Ovary (tissue), 7 donors: ENCODE measurements at regions not wholly inside any gene's neighbourhood (a gene's known extent, or its start where the extent isn't known, plus 50 kb on each side); places are given as distances from the start of the nearest gene placed in this dataset.

ENCODE experiments used
- DNase-seq, 5 donors: peaks; one replicate each; pipeline ENCODE4 v3.0.0-alpha.2; 2019 to 2020
- H3K27ac ChIP-seq, 2 donors: fragments of 200-600 bp; one replicate each; pipeline versions ENCODE4 v1.5.1 to v1.8.0; 2019 to 2022
- H3K27me3 ChIP-seq: fragments of 200-600 bp; one replicate; pipeline ENCODE4 v1.8.0; 2022
- H3K36me3 ChIP-seq: fragments of 200-600 bp; sonication (generic); one replicate; pipeline ENCODE4 v1.5.1; 2019
- H3K4me1 ChIP-seq: one replicate; pipeline ENCODE4 v1.8.1; 2013; ENCODE audit warnings: mild to moderate bottlenecking, moderate library complexity; ENCODE audit not compliant: insufficient read depth
- H3K4me3 ChIP-seq: fragments of 200-600 bp; sonication (generic); one replicate; pipeline ENCODE4 v1.5.1; 2017
- H3K9me3 ChIP-seq, 2 donors: fragments of 200-600 bp in 1 of 2; sonication (generic) in 1 of 2; one replicate each; pipeline versions ENCODE4 v1.5.1 to v1.8.1; 2013 to 2019; ENCODE audit warnings: mild to moderate bottlenecking in 1 of 2, moderate library complexity in 1 of 2
- EP300 ChIP-seq: sonication (generic); formaldehyde crosslinking; IDR thresholded peaks from one replicate; pipeline ENCODE4 v1.6.1; 2017; ENCODE audit warnings: antibody characterized with exemption
- POLR2A ChIP-seq: fragments of 450-650 bp; IDR thresholded peaks from one replicate; pipeline ENCODE4 v1.6.1; 2017; ENCODE audit warnings: antibody characterized with exemption, mild to moderate bottlenecking, moderate library complexity
- WGBS, 3 donors: extraction: QIAGEN DNeasy Blood & Tissue Kit in 1 of 3; methylation state at CpG; one replicate each; pipeline versions ENCODE4 v1.1.5 to v1.1.7; 2013 to 2017; 5-methylcytosine and 5-hydroxymethylcytosine counted together
- intact Hi-C, 4 donors: fragments of 100-400 bp; cut with DNase I; formaldehyde crosslinking; loops; one replicate each; pipeline versions ENCODE4 v1.11.0 to v1.15.1; 2022 to 2023
- TF ChIP-seq, protein P1 (sequence below), 3 donors: fragments of 450-650 bp in 2 of 3; fragments of 200-600 bp in 1 of 3; IDR thresholded peaks; one replicate each; pipeline versions ENCODE4 v1.5.1 to v1.8.0; 2016 to 2022; ENCODE audit warnings: antibody characterized with exemption in 3 of 3, mild to moderate bottlenecking in 1 of 3
- donor health status: DM: no; HTN: no; CAD: no; lungs with moderate emphysema.
- donor health status: DM: no; HTN: no; CAD: no.
- donor health status: Bipolar disorder and iron deficiency.
- donor health status: DM: no; HTN: no; CAD: no.
- donor health status: DM: yes; HTN: yes; CAD: no.

DNA sequence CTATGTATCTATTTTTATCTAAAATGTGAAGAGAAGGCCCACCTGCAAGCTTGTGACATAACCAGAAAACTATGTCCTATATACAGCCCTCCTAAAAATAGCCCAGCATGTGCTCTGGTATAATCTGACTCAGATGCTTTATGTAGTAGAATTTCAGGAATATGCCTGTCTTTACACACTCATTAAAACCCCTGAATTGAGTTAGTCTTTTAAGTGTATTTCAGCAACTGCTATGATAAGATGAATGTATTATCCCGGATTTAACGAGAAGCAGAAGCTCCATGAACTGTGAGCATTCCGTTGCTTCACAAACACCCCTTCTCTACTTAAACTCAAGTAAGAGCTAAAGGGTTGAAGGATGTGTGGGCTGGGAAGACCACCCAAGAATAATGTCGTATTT is 89.9 kb upstream of the PRICKLE1 start:
- Histone ChIP-seq H3K27me3 (no peaks in the 10 kb centered on the region), H3K4me3 (no peak overlapping the region), H3K36me3 (no peaks in the 10 kb centered on the region), H3K4me1 (no peaks in the 10 kb centered on the region), H3K27ac (no peak overlapping the region), H3K9me3 (no peaks in the 10 kb centered on the region)
- no peak for TF ChIP-seq EP300
- TF ChIP-seq, protein P1, sequence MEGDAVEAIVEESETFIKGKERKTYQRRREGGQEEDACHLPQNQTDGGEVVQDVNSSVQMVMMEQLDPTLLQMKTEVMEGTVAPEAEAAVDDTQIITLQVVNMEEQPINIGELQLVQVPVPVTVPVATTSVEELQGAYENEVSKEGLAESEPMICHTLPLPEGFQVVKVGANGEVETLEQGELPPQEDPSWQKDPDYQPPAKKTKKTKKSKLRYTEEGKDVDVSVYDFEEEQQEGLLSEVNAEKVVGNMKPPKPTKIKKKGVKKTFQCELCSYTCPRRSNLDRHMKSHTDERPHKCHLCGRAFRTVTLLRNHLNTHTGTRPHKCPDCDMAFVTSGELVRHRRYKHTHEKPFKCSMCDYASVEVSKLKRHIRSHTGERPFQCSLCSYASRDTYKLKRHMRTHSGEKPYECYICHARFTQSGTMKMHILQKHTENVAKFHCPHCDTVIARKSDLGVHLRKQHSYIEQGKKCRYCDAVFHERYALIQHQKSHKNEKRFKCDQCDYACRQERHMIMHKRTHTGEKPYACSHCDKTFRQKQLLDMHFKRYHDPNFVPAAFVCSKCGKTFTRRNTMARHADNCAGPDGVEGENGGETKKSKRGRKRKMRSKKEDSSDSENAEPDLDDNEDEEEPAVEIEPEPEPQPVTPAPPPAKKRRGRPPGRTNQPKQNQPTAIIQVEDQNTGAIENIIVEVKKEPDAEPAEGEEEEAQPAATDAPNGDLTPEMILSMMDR (IDR thresholded peaks at IDR 0.05): no peak
- DNase-seq: no peak
- intact Hi-C loops: no loop called here
- 22 to 32% (median 32%) methylated on average over 4 of the region's 4 CpGs for WGBS, 3 donors

- intact Hi-C loops: no loop called here
- 86 to 95% (median 94%) methylated on average over 2 of the region's 2 CpGs for WGBS, 3 donors
- TF ChIP-seq, protein P1 (IDR thresholded peaks at IDR 0.05): no peak
- TF ChIP-seq POLR2A: no peak
- TF ChIP-seq EP300: no peak
- H3K36me3 ChIP-seq: no peaks in the 10 kb centered on the region
- H3K4me1 ChIP-seq: no peaks in the 10 kb centered on the region
- H3K27me3 ChIP-seq: no peaks in the 10 kb centered on the region
- H3K4me3 ChIP-seq: no peak overlapping the region
- DNase-seq: no peak
- no peaks in the 10 kb centered on the region for H3K9me3 ChIP-seq
- H3K27ac ChIP-seq: no peak overlapping the region
These were observed 87.9 kb upstream of the PRICKLE1 start for GRCh38 chr12:42677461-42677860.

DNA sequence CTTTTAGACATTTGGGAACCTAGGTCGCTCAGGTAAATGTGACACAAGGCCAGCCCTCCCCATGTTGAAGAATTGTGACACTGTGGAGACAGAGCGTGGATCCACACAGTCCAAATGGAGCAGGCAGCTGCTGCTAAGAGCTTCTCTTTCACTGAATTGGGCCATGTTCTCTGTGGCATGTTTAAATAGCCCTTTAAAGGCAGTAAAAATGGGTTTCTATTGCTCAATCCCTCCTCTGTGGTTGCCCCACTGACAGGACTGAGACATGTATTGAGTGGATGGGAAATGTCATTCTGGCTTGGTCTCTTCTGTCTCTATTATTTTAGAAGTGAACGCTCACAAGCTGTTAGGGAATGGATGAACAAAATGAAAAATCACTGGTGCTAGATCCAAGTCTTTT is 84.0 kb upstream of the PRICKLE1 start:
- TF ChIP-seq EP300 (no peak), POLR2A (no peak)
- TF ChIP-seq, protein P1 (IDR thresholded peaks at IDR 0.05): no peak
- DNase-seq: no peak

DNA sequence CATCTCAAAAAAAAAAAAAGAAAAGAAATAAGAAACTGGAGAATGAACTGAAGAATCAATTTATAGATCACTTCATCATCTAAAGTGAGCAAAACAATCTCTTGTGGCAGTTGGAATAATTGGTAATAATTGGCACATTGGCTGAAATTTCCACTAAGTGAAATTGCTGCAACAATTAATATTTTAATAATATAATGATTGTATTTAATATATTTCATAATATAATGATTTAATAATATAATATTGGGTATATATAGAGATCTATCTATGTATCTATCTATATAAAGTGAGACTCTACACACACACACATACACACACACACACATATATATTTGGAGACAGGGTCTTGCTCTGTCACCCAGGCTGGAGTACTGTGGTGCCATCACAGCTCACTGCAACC is 81.2 kb upstream of the PRICKLE1 start:
- no peaks in the 10 kb centered on the region for H3K9me3 ChIP-seq
- TF ChIP-seq, protein P1 (IDR thresholded peaks at IDR 0.05): no peak
- no peak for TF ChIP-seq EP300
- no peak for TF ChIP-seq POLR2A
- intact Hi-C loops: no loop called here
- no peaks in the 10 kb centered on the region for H3K36me3 ChIP-seq
- no peak overlapping the region for H3K27ac ChIP-seq
- no peaks in the 10 kb centered on the region for H3K4me1 ChIP-seq
- H3K27me3 ChIP-seq: no peaks in the 10 kb centered on the region
- no peak for DNase-seq
- H3K4me3 ChIP-seq: no peak overlapping the region

More for the DNA sequence above, 84.0 kb upstream of the PRICKLE1 start:
- intact Hi-C loops: no loop called here
- Histone ChIP-seq H3K4me1 (no peaks in the 10 kb centered on the region), H3K27ac (no peak overlapping the region), H3K4me3 (no peak overlapping the region), H3K27me3 (no peaks in the 10 kb centered on the region), H3K9me3 (no peaks in the 10 kb centered on the region), H3K36me3 (no peaks in the 10 kb centered on the region)
- WGBS, 3 donors: 92 to 96% (median 95%) methylated on average over 3 of the region's 3 CpGs

- Histone ChIP-seq H3K4me3 (no peak overlapping the region), H3K27ac (no peak overlapping the region), H3K4me1 (no peaks in the 10 kb centered on the region), H3K27me3 (no peaks in the 10 kb centered on the region), H3K36me3 (no peaks in the 10 kb centered on the region), H3K9me3 (no peaks in the 10 kb centered on the region)
- intact Hi-C loops: no loop called here
- DNase-seq: no peak
- WGBS, 3 donors: 4 to 8% (median 6%) methylated on average over 2 of the region's 2 CpGs
- TF ChIP-seq, protein P1 (IDR thresholded peaks at IDR 0.05): no peak
- no peak for TF ChIP-seq EP300
- TF ChIP-seq POLR2A: no peak
These were observed 80.0 kb upstream of the PRICKLE1 start for GRCh38 chr12:42669553-42669952.
